HepG2 (cell line): ENCODE measurements at regions not wholly inside any gene's neighbourhood (a gene's known extent, or its start where the extent isn't known, plus 50 kb on each side); places are given as distances from the start of the nearest gene placed in this dataset.

ENCODE experiments used
- ARHGAP35 ChIP-seq: sonication (generic); formaldehyde crosslinking; IDR thresholded peaks from 2 replicates; pipeline ENCODE4 v1.9.0; 2022; ENCODE audit warnings: mild to moderate bottlenecking, inconsistent platforms, moderate library complexity, missing genetic modification reagents, borderline replicate concordance
- CC2D1A ChIP-seq: sonication (generic); formaldehyde crosslinking; IDR thresholded peaks from 2 replicates; pipeline ENCODE4 v1.8.1; 2023; ENCODE audit warnings: mild to moderate bottlenecking, missing genetic modification reagents
- EHMT2 ChIP-seq: fragments of 200-600 bp; sonication (generic); IDR thresholded peaks from 2 replicates; pipeline ENCODE4 v1.7.0; 2017; ENCODE audit warnings: antibody characterized with exemption, low read depth, low read length, borderline replicate concordance
- EP300 ChIP-seq, 3 experiments: sonication (generic) in 1 of 3; formaldehyde crosslinking in 1 of 3; IDR thresholded peaks; 2 replicates each; pipeline versions ENCODE4 v1.5.1 to v1.6.1; 2011 to 2020; ENCODE audit warnings: low read depth in 2 of 3, low read length in 2 of 3, borderline replicate concordance in 1 of 3, improper control_type of control experiment in 1 of 3, mild to moderate bottlenecking in 1 of 3, missing genetic modification reagents in 1 of 3, moderate library complexity in 1 of 3
- FOXJ3 ChIP-seq: sonication (generic); formaldehyde crosslinking; IDR thresholded peaks from 2 replicates; pipeline ENCODE4 v1.4.0; 2020; ENCODE audit warnings: missing genetic modification reagents, mild to moderate bottlenecking, borderline replicate concordance
- HDAC1 ChIP-seq: sonication (generic); formaldehyde crosslinking; IDR thresholded peaks from 2 replicates; pipeline ENCODE4 v1.5.1; 2020; ENCODE audit warnings: mild to moderate bottlenecking, missing genetic modification reagents
- HDAC6 ChIP-seq: fragments of 200-600 bp; sonication (generic); IDR thresholded peaks from 2 replicates; pipeline ENCODE4 v1.7.0; 2017; ENCODE audit warnings: mild to moderate bottlenecking, antibody characterized with exemption, low read length, low read depth
- KDM6A ChIP-seq: IDR thresholded peaks from 2 replicates; pipeline ENCODE4 v1.6.1; 2016; ENCODE audit warnings: low read depth
- MXD4 ChIP-seq: IDR thresholded peaks from 2 replicates; pipeline ENCODE4 v1.6.1; 2016; ENCODE audit warnings: mild to moderate bottlenecking, missing biosample characterization, missing genetic modification reagents
- MYC ChIP-seq: sonication (generic); formaldehyde crosslinking; IDR thresholded peaks from 2 replicates; pipeline ENCODE4 v1.9.0; 2021; ENCODE audit warnings: missing genetic modification reagents, borderline replicate concordance
- SKI ChIP-seq: fragments of 450-650 bp; IDR thresholded peaks from one replicate; pipeline ENCODE4 v1.6.1; 2018; ENCODE audit warnings: mild to moderate bottlenecking; ENCODE audit not compliant: partially characterized antibody
- SMYD3 ChIP-seq: sonication (generic); formaldehyde crosslinking; IDR thresholded peaks from 2 replicates; pipeline ENCODE4 v1.8.1; 2023; ENCODE audit warnings: mild to moderate bottlenecking, missing genetic modification reagents
- SSRP1 ChIP-seq: IDR thresholded peaks from 2 replicates; pipeline ENCODE4 v1.6.1; 2016; ENCODE audit warnings: control low read depth
- ZBTB1 ChIP-seq: sonication (generic); formaldehyde crosslinking; IDR thresholded peaks from 2 replicates; pipeline ENCODE4 v1.4.0; 2020; ENCODE audit warnings: missing genetic modification reagents, borderline replicate concordance
- ZNF354B ChIP-seq: sonication (generic); formaldehyde crosslinking; IDR thresholded peaks from 2 replicates; pipeline ENCODE4 v1.8.0; 2022; ENCODE audit warnings: mild to moderate bottlenecking, missing genetic modification reagents
- ZNF563 ChIP-seq: sonication (generic); formaldehyde crosslinking; IDR thresholded peaks from 2 replicates; pipeline ENCODE4 v1.8.0; 2022; ENCODE audit warnings: mild to moderate bottlenecking, moderate library complexity, missing genetic modification reagents
- ZNF749 ChIP-seq: sonication (generic); formaldehyde crosslinking; IDR thresholded peaks from 2 replicates; pipeline ENCODE4 v1.8.0; 2022; ENCODE audit warnings: mild to moderate bottlenecking, missing genetic modification reagents, moderate library complexity, borderline replicate concordance
- TF ChIP-seq, protein P1 (sequence below): IDR thresholded peaks from 2 replicates; pipeline ENCODE4 v1.6.1; 2016; ENCODE audit warnings: mild to moderate bottlenecking
- TF ChIP-seq, protein P2 (sequence below): fragments of 450-650 bp; IDR thresholded peaks from 2 replicates; pipeline ENCODE4 v1.6.1; 2017
- TF ChIP-seq, protein P3 (sequence below): sonication (generic); formaldehyde crosslinking; IDR thresholded peaks from 2 replicates; pipeline ENCODE4 v1.4.0; 2020; ENCODE audit warnings: missing genetic modification reagents
- TF ChIP-seq, protein P4 (sequence below): sonication (generic); formaldehyde crosslinking; IDR thresholded peaks from 2 replicates; pipeline ENCODE4 v1.5.0; 2020; ENCODE audit warnings: mild to moderate bottlenecking, missing genetic modification reagents
- TF ChIP-seq, protein P5 (sequence below): sonication (generic); formaldehyde crosslinking; IDR thresholded peaks from 2 replicates; pipeline ENCODE4 v1.8.0; 2022; ENCODE audit warnings: mild to moderate bottlenecking, missing genetic modification reagents, moderate library complexity
- TF ChIP-seq, protein P6 (sequence below): sonication (generic); formaldehyde crosslinking; IDR thresholded peaks from 2 replicates; pipeline ENCODE4 v1.8.1; 2023; ENCODE audit warnings: mild to moderate bottlenecking, missing genetic modification reagents

DNA sequence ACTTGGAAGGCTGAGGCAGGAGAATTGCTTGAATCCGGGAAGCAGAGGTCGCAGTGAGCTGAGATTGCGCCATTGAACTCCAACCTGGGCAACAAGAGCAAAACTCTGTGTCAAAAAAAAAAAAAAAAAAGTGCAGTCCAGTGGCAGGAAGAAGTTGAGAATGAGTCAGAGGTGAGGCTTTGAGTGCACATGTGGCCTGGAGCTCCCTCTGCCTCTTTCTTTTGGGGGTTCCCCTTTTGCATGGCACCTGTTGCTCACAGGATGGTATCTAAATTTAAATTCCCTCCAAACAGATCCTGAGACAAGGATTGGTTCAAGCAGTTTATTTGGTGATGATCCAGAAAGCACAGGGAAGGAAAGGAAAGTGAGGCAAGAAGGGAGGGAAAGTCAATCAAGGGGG is 151.4 kb upstream of the STX18 start (continued):
- TF ChIP-seq, protein P1, sequence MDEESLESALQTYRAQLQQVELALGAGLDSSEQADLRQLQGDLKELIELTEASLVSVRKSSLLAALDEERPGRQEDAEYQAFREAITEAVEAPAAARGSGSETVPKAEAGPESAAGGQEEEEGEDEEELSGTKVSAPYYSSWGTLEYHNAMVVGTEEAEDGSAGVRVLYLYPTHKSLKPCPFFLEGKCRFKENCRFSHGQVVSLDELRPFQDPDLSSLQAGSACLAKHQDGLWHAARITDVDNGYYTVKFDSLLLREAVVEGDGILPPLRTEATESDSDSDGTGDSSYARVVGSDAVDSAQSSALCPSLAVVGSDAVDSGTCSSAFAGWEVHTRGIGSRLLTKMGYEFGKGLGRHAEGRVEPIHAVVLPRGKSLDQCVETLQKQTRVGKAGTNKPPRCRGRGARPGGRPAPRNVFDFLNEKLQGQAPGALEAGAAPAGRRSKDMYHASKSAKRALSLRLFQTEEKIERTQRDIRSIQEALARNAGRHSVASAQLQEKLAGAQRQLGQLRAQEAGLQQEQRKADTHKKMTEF (CRISPR knock-in tag): 0 out of 2 replicates have a peak, but pooled peaks have one; percentile 29
- no peak for TF ChIP-seq CC2D1A (CRISPR knock-in tag)
- no peak for TF ChIP-seq ZNF563 (CRISPR knock-in tag)
- 0 out of 2 replicates have a peak, but pooled peaks have one; percentile 37 for TF ChIP-seq FOXJ3 (CRISPR knock-in tag)
- TF ChIP-seq KDM6A (CRISPR knock-in tag): no peak
- TF ChIP-seq ARHGAP35 (CRISPR knock-in tag): no peak
- TF ChIP-seq, protein P2, sequence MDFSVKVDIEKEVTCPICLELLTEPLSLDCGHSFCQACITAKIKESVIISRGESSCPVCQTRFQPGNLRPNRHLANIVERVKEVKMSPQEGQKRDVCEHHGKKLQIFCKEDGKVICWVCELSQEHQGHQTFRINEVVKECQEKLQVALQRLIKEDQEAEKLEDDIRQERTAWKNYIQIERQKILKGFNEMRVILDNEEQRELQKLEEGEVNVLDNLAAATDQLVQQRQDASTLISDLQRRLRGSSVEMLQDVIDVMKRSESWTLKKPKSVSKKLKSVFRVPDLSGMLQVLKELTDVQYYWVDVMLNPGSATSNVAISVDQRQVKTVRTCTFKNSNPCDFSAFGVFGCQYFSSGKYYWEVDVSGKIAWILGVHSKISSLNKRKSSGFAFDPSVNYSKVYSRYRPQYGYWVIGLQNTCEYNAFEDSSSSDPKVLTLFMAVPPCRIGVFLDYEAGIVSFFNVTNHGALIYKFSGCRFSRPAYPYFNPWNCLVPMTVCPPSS: no peak
- no peak for TF ChIP-seq HDAC6
- TF ChIP-seq EHMT2: no peak
- 0 out of 4 replicates have a peak, but pooled peaks of 1 of the 2 experiments have one; percentile 20 for TF ChIP-seq EP300 (IDR thresholded peaks at IDR 0.05; ENCODE audit: low read depth in 2 of 2, low read length in 2 of 2)
- TF ChIP-seq EP300 (CRISPR knock-in tag; IDR thresholded peaks at IDR 0.05; ENCODE audit: borderline replicate concordance): no peak
- TF ChIP-seq ZNF749: no peak
- TF ChIP-seq SMYD3 (CRISPR knock-in tag): no peak
- no peak for TF ChIP-seq SSRP1 (CRISPR knock-in tag)
- TF ChIP-seq, protein P3, sequence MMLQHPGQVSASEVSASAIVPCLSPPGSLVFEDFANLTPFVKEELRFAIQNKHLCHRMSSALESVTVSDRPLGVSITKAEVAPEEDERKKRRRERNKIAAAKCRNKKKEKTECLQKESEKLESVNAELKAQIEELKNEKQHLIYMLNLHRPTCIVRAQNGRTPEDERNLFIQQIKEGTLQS (CRISPR knock-in tag): no peak
- no peak for TF ChIP-seq ZNF354B (CRISPR knock-in tag)
- TF ChIP-seq HDAC1 (CRISPR knock-in tag): peak; percentile 39; the same call in 1 of the 2 replicates
- TF ChIP-seq SKI: no peak
- TF ChIP-seq, protein P4, sequence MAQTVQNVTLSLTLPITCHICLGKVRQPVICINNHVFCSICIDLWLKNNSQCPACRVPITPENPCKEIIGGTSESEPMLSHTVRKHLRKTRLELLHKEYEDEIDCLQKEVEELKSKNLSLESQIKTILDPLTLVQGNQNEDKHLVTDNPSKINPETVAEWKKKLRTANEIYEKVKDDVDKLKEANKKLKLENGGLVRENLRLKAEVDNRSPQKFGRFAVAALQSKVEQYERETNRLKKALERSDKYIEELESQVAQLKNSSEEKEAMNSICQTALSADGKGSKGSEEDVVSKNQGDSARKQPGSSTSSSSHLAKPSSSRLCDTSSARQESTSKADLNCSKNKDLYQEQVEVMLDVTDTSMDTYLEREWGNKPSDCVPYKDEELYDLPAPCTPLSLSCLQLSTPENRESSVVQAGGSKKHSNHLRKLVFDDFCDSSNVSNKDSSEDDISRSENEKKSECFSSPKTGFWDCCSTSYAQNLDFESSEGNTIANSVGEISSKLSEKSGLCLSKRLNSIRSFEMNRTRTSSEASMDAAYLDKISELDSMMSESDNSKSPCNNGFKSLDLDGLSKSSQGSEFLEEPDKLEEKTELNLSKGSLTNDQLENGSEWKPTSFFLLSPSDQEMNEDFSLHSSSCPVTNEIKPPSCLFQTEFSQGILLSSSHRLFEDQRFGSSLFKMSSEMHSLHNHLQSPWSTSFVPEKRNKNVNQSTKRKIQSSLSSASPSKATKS: no peak
- TF ChIP-seq, protein P5, sequence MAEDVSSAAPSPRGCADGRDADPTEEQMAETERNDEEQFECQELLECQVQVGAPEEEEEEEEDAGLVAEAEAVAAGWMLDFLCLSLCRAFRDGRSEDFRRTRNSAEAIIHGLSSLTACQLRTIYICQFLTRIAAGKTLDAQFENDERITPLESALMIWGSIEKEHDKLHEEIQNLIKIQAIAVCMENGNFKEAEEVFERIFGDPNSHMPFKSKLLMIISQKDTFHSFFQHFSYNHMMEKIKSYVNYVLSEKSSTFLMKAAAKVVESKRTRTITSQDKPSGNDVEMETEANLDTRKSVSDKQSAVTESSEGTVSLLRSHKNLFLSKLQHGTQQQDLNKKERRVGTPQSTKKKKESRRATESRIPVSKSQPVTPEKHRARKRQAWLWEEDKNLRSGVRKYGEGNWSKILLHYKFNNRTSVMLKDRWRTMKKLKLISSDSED: no peak
- no peak for TF ChIP-seq ZBTB1 (CRISPR knock-in tag)
- TF ChIP-seq MXD4 (CRISPR knock-in tag): no peak
- TF ChIP-seq, protein P6, sequence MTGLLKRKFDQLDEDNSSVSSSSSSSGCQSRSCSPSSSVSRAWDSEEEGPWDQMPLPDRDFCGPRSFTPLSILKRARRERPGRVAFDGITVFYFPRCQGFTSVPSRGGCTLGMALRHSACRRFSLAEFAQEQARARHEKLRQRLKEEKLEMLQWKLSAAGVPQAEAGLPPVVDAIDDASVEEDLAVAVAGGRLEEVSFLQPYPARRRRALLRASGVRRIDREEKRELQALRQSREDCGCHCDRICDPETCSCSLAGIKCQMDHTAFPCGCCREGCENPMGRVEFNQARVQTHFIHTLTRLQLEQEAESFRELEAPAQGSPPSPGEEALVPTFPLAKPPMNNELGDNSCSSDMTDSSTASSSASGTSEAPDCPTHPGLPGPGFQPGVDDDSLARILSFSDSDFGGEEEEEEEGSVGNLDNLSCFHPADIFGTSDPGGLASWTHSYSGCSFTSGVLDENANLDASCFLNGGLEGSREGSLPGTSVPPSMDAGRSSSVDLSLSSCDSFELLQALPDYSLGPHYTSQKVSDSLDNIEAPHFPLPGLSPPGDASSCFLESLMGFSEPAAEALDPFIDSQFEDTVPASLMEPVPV (CRISPR knock-in tag): no peak
- 0 out of 2 replicates have a peak, but pooled peaks have one; percentile 12 for TF ChIP-seq MYC (CRISPR knock-in tag)
